GM12891 (cell line): ENCODE measurements at regions not wholly inside any gene's neighbourhood (a gene's known extent, or its start where the extent isn't known, plus 50 kb on each side); places are given as distances from the start of the nearest gene placed in this dataset.

Source experiments
- POLR2A ChIP-seq: IDR thresholded peaks from 2 replicates; pipeline ENCODE4 v1.6.1; 2011; ENCODE audit warnings: low read depth, low read length, control low read depth
- POLR2AphosphoS5 ChIP-seq: IDR thresholded peaks from 2 replicates; pipeline ENCODE4 v1.6.1; 2011; ENCODE audit warnings: low read depth, low read length, control low read depth
- POU2F2 ChIP-seq: IDR thresholded peaks from 2 replicates; pipeline ENCODE4 v1.6.1; 2011; ENCODE audit warnings: low read depth, mild to moderate bottlenecking, control low read depth, low read length, moderate library complexity
- TAF1 ChIP-seq: IDR thresholded peaks from 2 replicates; pipeline ENCODE4 v1.6.1; 2011; ENCODE audit warnings: low read depth, low read length, control low read depth

- no peak for TF ChIP-seq POLR2A
- no peak for TF ChIP-seq TAF1
- no peak for TF ChIP-seq POLR2AphosphoS5
- no peak for TF ChIP-seq POU2F2
These were observed 58.1 kb upstream of the SSX2IP start for GRCh38 chr1:84748364-84748763.
